Ovary (tissue), 7 donors: ENCODE measurements at regions not wholly inside any gene's neighbourhood (a gene's known extent, or its start where the extent isn't known, plus 50 kb on each side); places are given as distances from the start of the nearest gene placed in this dataset.

Experiments used
- DNase-seq, 5 donors: peaks; one replicate each; pipeline ENCODE4 v3.0.0-alpha.2; 2019 to 2020
- H3K27ac ChIP-seq, 2 donors: fragments of 200-600 bp; one replicate each; pipeline versions ENCODE4 v1.5.1 to v1.8.0; 2019 to 2022
- H3K27me3 ChIP-seq: fragments of 200-600 bp; one replicate; pipeline ENCODE4 v1.8.0; 2022
- H3K36me3 ChIP-seq: fragments of 200-600 bp; sonication (generic); one replicate; pipeline ENCODE4 v1.5.1; 2019
- H3K4me1 ChIP-seq: one replicate; pipeline ENCODE4 v1.8.1; 2013; ENCODE audit warnings: mild to moderate bottlenecking, moderate library complexity; ENCODE audit not compliant: insufficient read depth
- H3K4me3 ChIP-seq: fragments of 200-600 bp; sonication (generic); one replicate; pipeline ENCODE4 v1.5.1; 2017
- H3K9me3 ChIP-seq, 2 donors: fragments of 200-600 bp in 1 of 2; sonication (generic) in 1 of 2; one replicate each; pipeline versions ENCODE4 v1.5.1 to v1.8.1; 2013 to 2019; ENCODE audit warnings: mild to moderate bottlenecking in 1 of 2, moderate library complexity in 1 of 2
- CTCF ChIP-seq, 3 donors: fragments of 450-650 bp in 2 of 3; fragments of 200-600 bp in 1 of 3; IDR thresholded peaks; one replicate each; pipeline versions ENCODE4 v1.5.1 to v1.8.0; 2016 to 2022; ENCODE audit warnings: antibody characterized with exemption in 3 of 3, mild to moderate bottlenecking in 1 of 3
- EP300 ChIP-seq: sonication (generic); formaldehyde crosslinking; IDR thresholded peaks from one replicate; pipeline ENCODE4 v1.6.1; 2017; ENCODE audit warnings: antibody characterized with exemption
- POLR2A ChIP-seq: fragments of 450-650 bp; IDR thresholded peaks from one replicate; pipeline ENCODE4 v1.6.1; 2017; ENCODE audit warnings: antibody characterized with exemption, mild to moderate bottlenecking, moderate library complexity
- WGBS, 3 donors: extraction: QIAGEN DNeasy Blood & Tissue Kit in 1 of 3; methylation state at CpG; one replicate each; pipeline versions ENCODE4 v1.1.5 to v1.1.7; 2013 to 2017; 5-methylcytosine and 5-hydroxymethylcytosine counted together
- intact Hi-C, 4 donors: fragments of 100-400 bp; cut with DNase I; formaldehyde crosslinking; loops; one replicate each; pipeline versions ENCODE4 v1.11.0 to v1.15.1; 2022 to 2023
- donor health status: DM: no; HTN: no; CAD: no; lungs with moderate emphysema.
- donor health status: DM: no; HTN: no; CAD: no.
- donor health status: Bipolar disorder and iron deficiency.
- donor health status: DM: no; HTN: no; CAD: no.
- donor health status: DM: yes; HTN: yes; CAD: no.

GRCh38 chr9:75669721-75670120 is 220.8 kb upstream of the PCSK5 start:
- no peak overlapping the region for H3K4me3 ChIP-seq
- WGBS, 3 donors: 55 to 70% (median 59%) methylated on average over 2 of the region's 2 CpGs
- no peaks in the 10 kb centered on the region for H3K9me3 ChIP-seq
- no peak overlapping the region for H3K27ac ChIP-seq
- H3K4me1 ChIP-seq: peaks cover 5% of the 10 kb centered on the region
- DNase-seq: no peak
- no peaks in the 10 kb centered on the region for H3K36me3 ChIP-seq
- TF ChIP-seq CTCF (IDR thresholded peaks at IDR 0.05) (no peak), EP300 (no peak), POLR2A (no peak)
- intact Hi-C loops: no loop called here
- H3K27me3 ChIP-seq: no peaks in the 10 kb centered on the region

- no peaks in the 10 kb centered on the region for H3K27me3 ChIP-seq
- no peak overlapping the region for H3K4me3 ChIP-seq
- H3K4me1 ChIP-seq: peaks cover 5% of the 10 kb centered on the region
- no peak overlapping the region for H3K27ac ChIP-seq
- H3K9me3 ChIP-seq: no peaks in the 10 kb centered on the region
- no peaks in the 10 kb centered on the region for H3K36me3 ChIP-seq
- 93 to 96% (median 94%) methylated on average over 1 of the region's 1 CpG for WGBS, 3 donors
- no peak for TF ChIP-seq POLR2A
- TF ChIP-seq CTCF (IDR thresholded peaks at IDR 0.05): no peak
- TF ChIP-seq EP300: no peak
- no peak for DNase-seq
- intact Hi-C loops: no loop called here
Observed at GRCh38 chr9:75671354-75671753, 219.1 kb upstream of the PCSK5 start.

- Histone ChIP-seq H3K9me3 (no peaks in the 10 kb centered on the region), H3K27ac (no peak overlapping the region), H3K4me3 (no peak overlapping the region), H3K4me1 (peaks cover 5% of the 10 kb centered on the region), H3K36me3 (no peaks in the 10 kb centered on the region), H3K27me3 (no peaks in the 10 kb centered on the region)
- WGBS, 3 donors: 12 to 25% (median 19%) methylated on average over 1 of the region's 1 CpG
- no peak for DNase-seq
- intact Hi-C loops: no loop called here
- no peak for TF ChIP-seq EP300
- TF ChIP-seq POLR2A: no peak
- TF ChIP-seq CTCF (IDR thresholded peaks at IDR 0.05): no peak
Observed at GRCh38 chr9:75672478-75672877, 218.0 kb upstream of the PCSK5 start.

- Histone ChIP-seq H3K9me3 (no peaks in the 10 kb centered on the region), H3K36me3 (no peaks in the 10 kb centered on the region), H3K4me1 (no peaks in the 10 kb centered on the region), H3K27ac (no peak overlapping the region), H3K27me3 (no peaks in the 10 kb centered on the region), H3K4me3 (no peak overlapping the region)
- TF ChIP-seq POLR2A (no peak), CTCF (IDR thresholded peaks at IDR 0.05) (no peak), EP300 (no peak)
- intact Hi-C loops: no loop called here
- DNase-seq: no peak
- WGBS, 3 donors: 62 to 70% (median 66%) methylated on average over 1 of the region's 1 CpG
Observed at GRCh38 chr9:75683591-75683990, 206.9 kb upstream of the PCSK5 start.

GRCh38 chr9:75685062-75685461 is 205.4 kb upstream of the PCSK5 start:
- intact Hi-C loops: no loop called here
- H3K27me3 ChIP-seq: no peaks in the 10 kb centered on the region
- no peaks in the 10 kb centered on the region for H3K9me3 ChIP-seq
- no peak overlapping the region for H3K4me3 ChIP-seq
- TF ChIP-seq POLR2A (no peak), EP300 (no peak), CTCF (IDR thresholded peaks at IDR 0.05) (no peak)
- 54 to 71% (median 59%) methylated on average over 4 of the region's 4 CpGs for WGBS, 3 donors
- no peak overlapping the region for H3K27ac ChIP-seq
- no peaks in the 10 kb centered on the region for H3K4me1 ChIP-seq
- no peaks in the 10 kb centered on the region for H3K36me3 ChIP-seq
- DNase-seq: no peak
